HCT116 (cell line): ENCODE measurements at regions not wholly inside any gene's neighbourhood (a gene's known extent, or its start where the extent isn't known, plus 50 kb on each side); places are given as distances from the start of the nearest gene placed in this dataset.

ENCODE experiments used
- ATAC-seq: fragments of 200-7000 bp; cut with Tn5 transposase; 2 replicates; pipeline ENCODE4 v1.9.1; 2020; ENCODE audit warnings: mild to moderate bottlenecking, moderate library complexity
- BruUV-seq: library from RNA; stranded (reverse); fragments of 400-500 nt; replicated peaks from 2 replicates; lab custom pipeline; 2021; lab: Mats Ljungman, UMichigan
- CTCF ChIA-PET: fragments of 300-600 bp; sonication (Branson Sonifier 250); formaldehyde crosslinking; loops from one replicate; lab custom pipeline; 2021; ENCODE audit warnings: antibody characterized with exemption; lab: Charles Lee
- POLR2A ChIA-PET: fragments of 300-600, 350-600 bp; sonication (Branson Sonifier 250); formaldehyde crosslinking; loops from one replicate; lab custom pipeline; 2021; ENCODE audit warnings: antibody characterized with exemption; lab: Charles Lee
- RAD21 ChIA-PET, 2 experiments: fragments of 300-600 bp; sonication (Branson Sonifier 250); formaldehyde crosslinking; loops; one replicate each; lab custom pipeline; 2023; ENCODE audit warnings: low total read pairs in 2 of 2; ENCODE audit not compliant: uncharacterized antibody in 2 of 2, unreplicated experiment in 2 of 2, low non-redundant PET in 1 of 2; lab: Charles Lee
- DNase-seq: peaks from one replicate; pipeline ENCODE4 v3.0.0-alpha.2; 2010; ENCODE audit warnings: low read depth, low spot score
- H2AFZ ChIP-seq: fragments of 200-600 bp; shearing (Covaris generic), sonication (generic); 2 replicates; pipeline ENCODE4 v1.6.1; 2017; ENCODE audit warnings: low read depth, mixed run types, mixed read lengths, antibody characterized with exemption, low read length; ENCODE audit not compliant: poor library complexity, severe bottlenecking
- H3K27ac ChIP-seq: 2 replicates; pipeline ENCODE4 v1.5.1; 2012; ENCODE audit warnings: low read depth, low read length
- H3K27me3 ChIP-seq: fragments of 200-600 bp; sonication (generic); 2 replicates; pipeline ENCODE4 v1.6.1; 2016; ENCODE audit warnings: mixed run types, low read length, mixed read lengths; ENCODE audit not compliant: insufficient read depth
- H3K36me3 ChIP-seq, 2 experiments: fragments of 200-500 bp in 1 of 2; fragments of 200-600 bp in 1 of 2; sonication (Bioruptor generic) in 1 of 2; sonication (generic) in 1 of 2; 2 replicates each; pipeline versions ENCODE4 v1.5.1 to v1.6.1; 2014 to 2016; ENCODE audit warnings: low read length in 2 of 2, inconsistent platforms in 1 of 2, mixed read lengths in 1 of 2, mixed run types in 1 of 2; ENCODE audit not compliant: insufficient read depth in 2 of 2, control insufficient read depth in 1 of 2
- H3K4me1 ChIP-seq, 2 experiments: fragments of 200-600 bp in 1 of 2; sonication (generic) in 1 of 2; 2 replicates each; pipeline versions ENCODE4 v1.5.1 to v1.6.1; 2012 to 2017; ENCODE audit warnings: low read length in 2 of 2, inconsistent platforms in 1 of 2, mild to moderate bottlenecking in 1 of 2, mixed read lengths in 1 of 2, mixed run types in 1 of 2, moderate library complexity in 1 of 2; ENCODE audit not compliant: insufficient read depth in 2 of 2, control insufficient read depth in 1 of 2
- H3K4me2 ChIP-seq: fragments of 200-600 bp; sonication (generic); 2 replicates; pipeline ENCODE4 v1.6.1; 2017; ENCODE audit warnings: mixed run types, low read length, mixed read lengths
- H3K4me3 ChIP-seq, 2 experiments: fragments of 200-600 bp in 1 of 2; sonication (generic) in 1 of 2; replicated peaks in 1 of 2; 2 replicates each; pipeline ENCODE4 v1.5.1; 2011 to 2016; ENCODE audit warnings: low read length in 2 of 2, control low read depth in 1 of 2, low read depth in 1 of 2, mild to moderate bottlenecking in 1 of 2, mixed read lengths in 1 of 2, mixed run types in 1 of 2
- H3K79me2 ChIP-seq: fragments of 200-600 bp; sonication (generic); 2 replicates; pipeline ENCODE4 v1.6.1; 2017; ENCODE audit warnings: mild to moderate bottlenecking, mixed run types, low read length, moderate library complexity, mixed read lengths; ENCODE audit not compliant: insufficient read depth
- H3K9ac ChIP-seq: fragments of 200-600 bp; sonication (generic); 2 replicates; pipeline ENCODE4 v1.6.1; 2016; ENCODE audit warnings: low read length, mixed read lengths
- H3K9me2 ChIP-seq: fragments of 200-600 bp; sonication (generic), shearing (Covaris generic); 2 replicates; pipeline ENCODE4 v1.6.1; 2017; ENCODE audit warnings: mixed run types, mild to moderate bottlenecking, moderate library complexity; ENCODE audit not compliant: insufficient read depth
- H3K9me3 ChIP-seq, 2 experiments: fragments of 200-500 bp in 1 of 2; fragments of 200-600 bp in 1 of 2; sonication (Bioruptor generic) in 1 of 2; sonication (generic) in 1 of 2; 2 replicates each; pipeline ENCODE4 v1.6.1; 2014 to 2017; ENCODE audit warnings: low read length in 2 of 2, mixed read lengths in 2 of 2, inconsistent platforms in 1 of 2, low read depth in 1 of 2, mild to moderate bottlenecking in 1 of 2, mixed run types in 1 of 2, moderate library complexity in 1 of 2; ENCODE audit not compliant: control insufficient read depth in 1 of 2, insufficient read depth in 1 of 2
- H4K20me1 ChIP-seq: fragments of 200-600 bp; sonication (generic), shearing (Covaris generic); 2 replicates; pipeline ENCODE4 v1.6.1; 2017; ENCODE audit warnings: mixed run types, mild to moderate bottlenecking, moderate library complexity; ENCODE audit not compliant: insufficient read depth
- CBX3 ChIP-seq: IDR thresholded peaks from 2 replicates; pipeline ENCODE4 v1.6.1; 2012; ENCODE audit warnings: low read depth
- CEBPB ChIP-seq: IDR thresholded peaks from 2 replicates; pipeline ENCODE4 v1.6.1; 2012; ENCODE audit warnings: low read depth
- EGR1 ChIP-seq: IDR thresholded peaks from 2 replicates; pipeline ENCODE4 v1.6.1; 2012; ENCODE audit warnings: low read depth
- EZH2 ChIP-seq: fragments of 200-600 bp; sonication (generic); IDR thresholded peaks from 2 replicates; pipeline ENCODE4 v1.6.1; 2017; ENCODE audit warnings: antibody characterized with exemption, mixed run types
- EZH2phosphoT487 ChIP-seq: fragments of 200-600 bp; IDR thresholded peaks from 2 replicates; pipeline ENCODE4 v1.6.1; 2018; ENCODE audit warnings: antibody characterized with exemption, borderline replicate concordance
- FOSL1 ChIP-seq: IDR thresholded peaks from 2 replicates; pipeline ENCODE4 v1.6.1; 2012; ENCODE audit warnings: low read depth
- JUND ChIP-seq: IDR thresholded peaks from 2 replicates; pipeline ENCODE4 v1.6.1; 2012
- MAX ChIP-seq: IDR thresholded peaks from 2 replicates; pipeline ENCODE4 v1.6.1; 2012
- POLR2A ChIP-seq: IDR thresholded peaks from 2 replicates; pipeline ENCODE4 v1.7.0; 2011; ENCODE audit warnings: borderline replicate concordance; ENCODE audit not compliant: insufficient read depth, insufficient read length; ENCODE audit errors: extremely low read depth
- RAD21 ChIP-seq: IDR thresholded peaks from 2 replicates; pipeline ENCODE4 v1.6.1; 2012; ENCODE audit warnings: low read depth, mild to moderate bottlenecking
- SIN3A ChIP-seq: IDR thresholded peaks from 2 replicates; pipeline ENCODE4 v1.6.1; 2012; ENCODE audit warnings: low read depth
- SP1 ChIP-seq: IDR thresholded peaks from 2 replicates; pipeline ENCODE4 v1.6.1; 2012; ENCODE audit warnings: low read depth
- SRF ChIP-seq: IDR thresholded peaks from 2 replicates; pipeline ENCODE4 v1.6.1; 2012; ENCODE audit warnings: low read depth
- TCF7L2 ChIP-seq: IDR thresholded peaks from 2 replicates; pipeline ENCODE4 v1.7.0; 2011; ENCODE audit warnings: borderline replicate concordance, inconsistent platforms; ENCODE audit not compliant: insufficient read depth, insufficient read length; ENCODE audit errors: extremely low read depth
- YY1 ChIP-seq: IDR thresholded peaks from 2 replicates; pipeline ENCODE4 v1.6.1; 2011; ENCODE audit warnings: low read length, low read depth, moderate library complexity, mild to moderate bottlenecking; ENCODE audit not compliant: insufficient replicate concordance; ENCODE audit errors: extremely low read depth
- ZFX ChIP-seq: fragments of 450-650 bp; IDR thresholded peaks from 2 replicates; pipeline ENCODE4 v1.6.1; 2017
- ZNF274 ChIP-seq: fragments of 200-500 bp; sonication (Bioruptor generic); IDR thresholded peaks from 2 replicates; pipeline ENCODE4 v1.6.1; 2014; ENCODE audit warnings: mild to moderate bottlenecking, low read depth, low read length, inconsistent platforms
- intact Hi-C: fragments of 100-400 bp; cut with micrococcal nuclease; formaldehyde crosslinking; loops from 2 replicates; pipeline ENCODE4 v1.10.0; 2022
- TF ChIP-seq, protein P1 (sequence below): IDR thresholded peaks from 2 replicates; pipeline ENCODE4 v1.6.1; 2011; ENCODE audit warnings: mild to moderate bottlenecking, low read length, moderate library complexity; ENCODE audit not compliant: insufficient replicate concordance; ENCODE audit errors: extremely low read depth

GRCh38 chr13:87147076-87147475 lies 524.1 kb upstream of the SLITRK5 start:
- no peak for ATAC-seq
- no peak for DNase-seq

GRCh38 chr13:87153371-87153770 lies 517.8 kb upstream of the SLITRK5 start:
- Histone ChIP-seq H3K27me3 (no peaks in the 10 kb centered on the region), H3K9me2 (no peaks in the 10 kb centered on the region), H3K36me3 (no peaks in the 10 kb centered on the region), H4K20me1 (no peaks in the 10 kb centered on the region), H3K9ac (no peak overlapping the region), H3K4me3 (no peak overlapping the region), H3K4me2 (no peak overlapping the region), H3K9me3 (peaks cover 0 to 5% of the 10 kb centered on the region in 2 experiments; a peak in 1 of 4 replicates), H3K4me1 (no peaks in the 10 kb centered on the region), H3K27ac (no peak overlapping the region), H3K79me2 (no peaks in the 10 kb centered on the region), H2AFZ (no peak overlapping the region)
- TF ChIP-seq CEBPB (no peak), EGR1 (no peak), ZFX (no peak), EZH2phosphoT487 (no peak), SP1 (no peak), SIN3A (no peak), MAX (no peak), RAD21 (no peak), CBX3 (no peak), SRF (no peak), TCF7L2 (no peak), POLR2A (no peak)
- TF ChIP-seq, protein P1, sequence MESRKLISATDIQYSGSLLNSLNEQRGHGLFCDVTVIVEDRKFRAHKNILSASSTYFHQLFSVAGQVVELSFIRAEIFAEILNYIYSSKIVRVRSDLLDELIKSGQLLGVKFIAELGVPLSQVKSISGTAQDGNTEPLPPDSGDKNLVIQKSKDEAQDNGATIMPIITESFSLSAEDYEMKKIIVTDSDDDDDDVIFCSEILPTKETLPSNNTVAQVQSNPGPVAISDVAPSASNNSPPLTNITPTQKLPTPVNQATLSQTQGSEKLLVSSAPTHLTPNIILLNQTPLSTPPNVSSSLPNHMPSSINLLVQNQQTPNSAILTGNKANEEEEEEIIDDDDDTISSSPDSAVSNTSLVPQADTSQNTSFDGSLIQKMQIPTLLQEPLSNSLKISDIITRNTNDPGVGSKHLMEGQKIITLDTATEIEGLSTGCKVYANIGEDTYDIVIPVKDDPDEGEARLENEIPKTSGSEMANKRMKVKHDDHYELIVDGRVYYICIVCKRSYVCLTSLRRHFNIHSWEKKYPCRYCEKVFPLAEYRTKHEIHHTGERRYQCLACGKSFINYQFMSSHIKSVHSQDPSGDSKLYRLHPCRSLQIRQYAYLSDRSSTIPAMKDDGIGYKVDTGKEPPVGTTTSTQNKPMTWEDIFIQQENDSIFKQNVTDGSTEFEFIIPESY, result no peak
- POLR2A ChIA-PET, result no interaction called here
- RAD21 ChIA-PET, result no interaction called here
- no peak for ATAC-seq
- intact Hi-C loops, result no loop called here
- CTCF ChIA-PET, result no interaction called here
- no TSS peak for BruUV-seq
- no peak for DNase-seq

More at GRCh38 chr13:87147076-87147475, 524.1 kb upstream of the SLITRK5 start:
- Histone ChIP-seq H3K9me2 (no peaks in the 10 kb centered on the region), H3K79me2 (no peaks in the 10 kb centered on the region), H3K4me2 (no peak overlapping the region), H2AFZ (no peak overlapping the region), H3K9ac (no peak overlapping the region), H3K36me3 (no peaks in the 10 kb centered on the region), H3K9me3 (no peaks in the 10 kb centered on the region; a peak in 1 of 4 replicates), H3K4me3 (no peak overlapping the region), H3K4me1 (no peaks in the 10 kb centered on the region)
- ChIA-PET RAD21 (no interaction called here), CTCF (no interaction called here), POLR2A (no interaction called here)
- no peak for TF ChIP-seq EZH2phosphoT487
- no peak for TF ChIP-seq YY1
- TF ChIP-seq EZH2, result no peak
- no peak for TF ChIP-seq TCF7L2
- TF ChIP-seq FOSL1, result no peak
- TF ChIP-seq SIN3A, result no peak
- no peak for TF ChIP-seq JUND
- TF ChIP-seq EGR1, result no peak
- TF ChIP-seq ZNF274, result no peak
- TF ChIP-seq, protein P1, result no peak
- TF ChIP-seq, all 23 proteins: peak for 0
- H3K27ac ChIP-seq, result no peak overlapping the region
- BruUV-seq, result no TSS peak
- intact Hi-C loops, result no loop called here
- H3K27me3 ChIP-seq, result no peaks in the 10 kb centered on the region
- no peaks in the 10 kb centered on the region for H4K20me1 ChIP-seq
